Inflammatory macrophage treated with lipopolysaccharide for 1 hour (primary cell): ENCODE measurements at regions not wholly inside any gene's neighbourhood (a gene's known extent, or its start where the extent isn't known, plus 50 kb on each side); places are given as distances from the start of the nearest gene placed in this dataset.
"Not testable (repeated sequence)": the region's sequence is repeated elsewhere in the genome, so short reads cannot be mapped to it uniquely, and the experiment has no call there.

Experiments
- DNase-seq, 2 donors: peaks; one replicate each; pipeline ENCODE4 v3.0.0-alpha.2; 2020 to 2022

- DNase-seq = no peak
These were observed 183.3 kb upstream of the LRP1B start for GRCh38 chr2:142314164-142314563.

DNA sequence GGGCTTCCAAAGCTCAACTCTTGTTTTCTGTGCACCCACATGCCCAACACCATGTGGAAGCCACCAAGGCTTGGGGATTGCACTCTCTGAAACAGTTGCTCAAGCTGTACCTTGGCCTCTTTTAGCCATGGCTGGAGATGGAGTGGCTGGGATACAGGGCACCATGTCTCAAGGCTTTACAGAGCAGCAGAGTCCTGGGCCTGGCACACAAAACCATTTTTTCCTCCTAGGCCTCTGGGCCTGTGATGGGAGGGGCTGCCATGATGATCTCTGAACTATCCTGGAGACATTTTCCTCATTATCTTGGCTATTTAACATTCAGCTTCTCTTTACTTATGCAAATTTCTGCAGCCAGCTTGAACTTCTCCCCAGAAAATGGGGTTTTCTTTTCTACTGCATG is 179.7 kb upstream of the LRP1B start:
- no peak for DNase-seq

GRCh38 chr2:142308744-142309143 is 177.9 kb upstream of the LRP1B start:
- no peak for DNase-seq

- DNase-seq = no peak
These were observed 176.8 kb upstream of the LRP1B start for GRCh38 chr2:142307616-142308115.

- no peak for DNase-seq
These were observed 176.3 kb upstream of the LRP1B start for GRCh38 chr2:142307086-142307485.

DNA sequence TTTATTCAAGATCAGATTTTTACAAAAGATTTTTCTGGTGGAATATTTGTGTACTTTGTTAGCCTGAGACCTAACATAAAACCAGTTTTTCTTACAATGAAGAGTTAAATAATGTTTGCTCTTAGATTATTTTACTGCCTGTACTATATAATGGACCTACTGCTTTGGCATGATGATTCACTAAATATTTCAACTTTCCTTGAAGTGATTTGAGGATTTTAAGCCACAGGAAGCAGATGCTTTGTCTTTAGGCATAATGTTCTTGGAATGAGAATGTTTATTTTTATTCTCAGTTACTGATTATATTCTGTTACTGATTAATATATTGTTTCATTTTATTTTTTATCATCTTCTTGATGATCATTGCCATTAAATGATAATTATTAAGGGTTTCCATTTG is 175.3 kb upstream of the LRP1B start:
- no peak for DNase-seq

DNA sequence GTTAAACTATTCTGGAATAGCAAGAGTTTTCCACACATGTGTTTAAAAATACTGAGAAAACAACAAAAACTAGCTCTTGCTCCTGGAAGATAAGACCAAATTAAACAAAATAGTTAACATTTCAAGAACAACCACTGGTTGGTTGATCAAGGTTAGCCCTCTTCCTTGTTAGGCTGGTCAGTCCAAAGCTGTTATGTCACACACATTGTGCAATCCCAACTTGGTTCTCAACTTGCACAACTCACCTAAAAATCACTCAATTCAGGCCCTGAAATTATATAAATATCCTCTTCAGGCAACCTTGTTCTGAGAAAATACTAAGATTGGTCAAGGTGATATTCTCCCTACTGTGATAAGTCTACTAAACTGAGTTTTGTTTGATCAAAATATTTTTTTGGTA is 169.7 kb upstream of the LRP1B start:
- no peak for DNase-seq

DNA sequence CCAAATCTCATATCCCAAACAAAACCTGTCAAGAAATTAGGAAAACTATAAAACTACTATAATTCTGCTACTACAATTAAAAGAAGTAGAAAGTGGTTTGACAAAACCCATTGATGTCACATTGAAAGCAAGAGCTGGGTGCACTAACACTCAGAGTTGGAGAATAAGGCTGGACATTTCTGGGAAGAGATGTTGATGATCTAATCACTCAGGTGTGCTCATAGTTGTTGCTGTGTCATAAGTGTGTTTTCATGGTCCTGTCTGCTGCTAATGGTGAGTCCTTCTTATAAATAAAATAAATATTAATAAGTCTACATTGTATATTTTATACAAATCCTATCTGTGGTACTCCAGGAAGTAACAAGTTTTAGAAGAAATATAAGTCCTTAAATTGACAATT is 168.2 kb upstream of the LRP1B start:
- DNase-seq = no peak

DNA sequence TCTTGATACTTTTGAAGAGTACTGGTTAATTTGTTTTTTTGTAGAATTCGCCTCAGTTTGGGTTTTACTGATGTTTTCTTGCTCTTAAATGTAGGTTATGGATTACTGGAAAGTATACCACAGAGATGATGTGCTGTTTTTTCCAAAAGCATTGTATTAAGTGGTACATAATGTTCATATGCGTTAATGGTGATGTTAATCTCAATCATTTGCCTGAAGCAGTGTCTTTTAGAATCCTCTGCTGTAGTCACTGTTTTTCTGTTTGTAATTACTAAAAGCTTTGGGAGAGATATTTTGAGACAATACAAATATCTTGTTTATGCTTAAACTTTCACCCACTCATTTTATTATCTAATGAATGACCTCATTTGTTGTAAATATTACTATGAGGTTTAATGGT is 163.4 kb upstream of the LRP1B start:
- no peak for DNase-seq

- DNase-seq = no peak
These were observed 161.2 kb upstream of the LRP1B start for GRCh38 chr2:142291969-142292368.

DNA sequence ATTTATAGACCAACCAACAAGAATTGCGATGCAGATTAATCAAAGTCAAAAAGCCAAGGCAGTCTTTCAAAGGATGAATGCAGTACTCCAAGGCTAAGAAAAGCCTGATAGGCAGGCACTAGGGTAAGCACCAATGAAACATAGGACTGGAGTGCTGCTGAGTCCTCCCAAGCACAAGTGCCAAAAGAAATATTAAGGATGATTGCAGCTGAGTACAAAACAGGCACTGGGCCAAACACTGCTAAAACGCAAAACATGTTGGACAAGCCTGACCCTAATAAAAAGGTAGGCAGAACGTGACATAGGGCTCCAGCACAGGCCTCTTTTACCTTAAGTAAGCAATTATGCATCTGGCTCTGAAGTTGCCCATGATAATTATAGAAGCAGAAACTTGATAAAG is 160.1 kb upstream of the LRP1B start:
- no peak for DNase-seq

DNA sequence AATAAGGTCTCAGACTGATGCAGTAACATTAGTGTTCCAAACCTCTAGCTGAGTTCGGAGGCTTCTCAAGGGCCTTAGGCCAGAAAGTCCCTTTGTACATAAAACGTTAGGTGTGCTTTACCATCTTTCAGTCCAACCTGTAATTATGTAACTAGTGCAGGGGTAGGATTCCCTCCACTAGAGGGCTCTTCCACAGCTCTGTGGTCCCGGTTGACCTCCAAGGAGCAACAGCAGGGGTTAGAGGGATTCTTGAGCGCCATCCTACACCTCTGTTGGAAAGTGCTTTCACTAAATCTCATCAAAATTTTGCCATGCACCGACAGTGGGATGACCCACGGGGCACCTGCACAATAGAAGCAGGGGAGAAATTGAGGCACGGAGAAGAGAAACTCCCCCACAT is 155.8 kb upstream of the LRP1B start:
- DNase-seq = no peak

- DNase-seq = no peak
These were observed 154.7 kb upstream of the LRP1B start for GRCh38 chr2:142285480-142285879.

DNA sequence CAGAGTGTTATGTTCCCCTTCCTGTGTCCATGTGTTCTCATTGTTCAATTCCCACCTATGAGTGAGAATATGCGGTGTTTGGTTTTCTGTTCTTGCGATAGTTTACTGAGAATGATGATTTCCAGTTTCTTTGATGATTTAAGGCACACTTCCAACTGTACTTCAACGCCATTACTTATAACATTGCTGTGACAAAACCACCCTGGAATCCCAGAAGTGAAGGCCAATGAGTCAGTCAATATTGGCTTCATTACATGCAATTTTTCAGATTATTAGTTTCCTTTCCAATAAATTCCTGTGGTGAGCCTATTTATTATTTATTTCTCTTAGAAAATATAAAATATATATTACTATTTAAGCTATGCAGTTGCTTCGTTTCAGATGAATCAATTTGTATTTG is 153.5 kb upstream of the LRP1B start:
- not testable (repeated sequence) for DNase-seq

GRCh38 chr2:142280831-142281230 is 150.0 kb upstream of the LRP1B start:
- no peak for DNase-seq

GRCh38 chr2:142270990-142271389 is 140.2 kb upstream of the LRP1B start:
- DNase-seq = no peak

DNA sequence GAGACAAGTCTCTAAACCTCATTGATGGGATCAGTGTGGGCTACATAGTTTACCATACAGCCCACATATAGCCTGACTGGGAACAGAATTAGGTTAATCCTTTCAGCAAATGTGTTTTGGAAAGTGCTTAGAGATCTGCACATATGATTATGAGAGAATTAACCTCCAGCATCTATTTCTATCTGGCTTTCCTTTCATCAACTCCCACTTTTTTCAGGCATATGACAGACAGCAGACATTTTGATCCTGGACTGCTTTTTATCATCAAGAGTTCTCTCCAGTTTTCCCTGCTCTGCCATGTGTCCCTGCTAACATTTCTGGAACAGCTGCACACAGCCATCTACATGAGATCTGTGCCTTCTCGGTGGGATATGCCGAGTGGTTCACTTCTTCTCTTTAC is 139.5 kb upstream of the LRP1B start:
- no peak for DNase-seq

GRCh38 chr2:142259356-142259755 is 128.5 kb upstream of the LRP1B start:
- no peak for DNase-seq

GRCh38 chr2:142254031-142254430 is 123.2 kb upstream of the LRP1B start:
- no peak for DNase-seq

- no peak for DNase-seq
These were observed 110.2 kb upstream of the LRP1B start for GRCh38 chr2:142241016-142241415.

GRCh38 chr2:142236181-142236580 is 105.4 kb upstream of the LRP1B start:
- no peak for DNase-seq

- DNase-seq = no peak
These were observed 103.9 kb upstream of the LRP1B start for GRCh38 chr2:142234741-142235140.

DNA sequence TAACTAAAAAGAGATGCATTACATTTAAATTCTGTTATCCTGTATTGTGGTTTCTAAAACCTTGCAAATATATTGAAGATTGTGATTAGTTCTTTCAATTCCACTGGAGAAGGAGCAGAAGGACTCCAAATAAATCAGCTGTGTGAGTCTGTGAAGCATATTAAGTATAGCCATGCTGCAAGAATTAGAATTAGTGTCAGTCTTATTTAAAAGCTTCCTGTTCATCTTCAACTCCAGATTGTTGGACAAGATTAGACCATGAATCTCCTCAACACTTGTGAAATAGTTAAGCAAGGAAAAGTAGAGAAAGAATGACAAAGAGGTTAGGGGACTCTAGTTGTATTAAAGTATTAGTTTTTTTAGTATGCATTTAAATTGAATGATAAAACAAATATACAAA is 92.5 kb upstream of the LRP1B start:
- DNase-seq = no peak

GRCh38 chr2:142222715-142223114 is 91.9 kb upstream of the LRP1B start:
- no peak for DNase-seq

- no peak for DNase-seq
These were observed 90.1 kb upstream of the LRP1B start for GRCh38 chr2:142220901-142221300.

DNA sequence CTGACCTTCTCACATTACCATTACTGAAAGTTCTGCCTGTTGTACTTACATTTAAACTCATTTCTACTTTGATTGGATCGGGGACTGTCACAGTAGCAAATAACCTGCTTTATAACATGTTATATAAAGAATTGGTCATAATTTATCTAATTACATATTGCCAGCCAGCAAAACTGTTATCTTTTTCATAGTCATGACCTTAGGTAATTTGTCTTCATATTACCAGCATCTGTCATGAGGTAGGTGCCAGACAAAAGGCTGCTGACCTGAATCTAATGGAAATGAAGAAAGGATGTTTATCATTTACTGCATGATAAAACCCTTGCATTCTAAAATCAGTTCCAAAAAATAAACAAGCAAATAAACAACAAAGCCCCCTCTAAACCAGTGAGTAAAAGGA is 89.4 kb upstream of the LRP1B start:
- DNase-seq = no peak
